ENCODE measurements at regions not wholly inside any gene's neighbourhood (a gene's known extent, or its start where the extent isn't known, plus 50 kb on each side); places are given as distances from the start of the nearest gene placed in this dataset.

DNA sequence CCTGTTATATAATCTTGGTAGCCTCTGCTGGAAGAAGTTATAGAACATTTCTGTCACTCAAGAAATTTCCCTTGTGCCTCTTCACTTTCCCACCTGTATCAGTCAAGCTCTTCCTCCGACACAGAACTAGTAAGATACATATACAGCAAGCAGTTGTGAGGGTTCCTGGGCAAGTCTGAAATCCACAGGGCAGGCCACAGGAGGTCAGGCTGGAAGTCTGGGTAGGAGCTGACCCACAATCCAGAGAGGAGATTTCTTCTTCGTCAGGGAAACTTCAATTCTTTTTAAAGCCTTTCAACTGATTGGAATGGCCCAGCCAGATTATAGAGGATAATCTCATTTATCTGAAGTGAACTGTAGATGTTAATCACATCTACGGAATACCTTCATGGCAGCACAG lies 96.4 kb upstream of the FMN2 start:
- peaks cover 26% of the 10 kb centered on the region for H3K27me3 Mint-ChIP-seq (ENCODE audit: low read depth)
- H3K9me3 Mint-ChIP-seq (ENCODE audit: insufficient read depth) = no peaks in the 10 kb centered on the region
- ATAC-seq (no peak), DNase-seq (no peak)
- no peak overlapping the region for H3K4me3 Mint-ChIP-seq
- no peak overlapping the region for H3K27ac Mint-ChIP-seq
- no peaks in the 10 kb centered on the region for H3K36me3 Mint-ChIP-seq (ENCODE audit: low read depth)
- peaks cover 2% of the 10 kb centered on the region for H3K4me1 Mint-ChIP-seq (ENCODE audit: low read depth)
- POLR2A ChIA-PET = no interaction called here
- CTCF ChIA-PET = interaction anchor here (1.9 kb wide), 1 partner anchor 10 kb away, joined by 4 read pairs; no protein-coding TSS in a partner anchor

DNA sequence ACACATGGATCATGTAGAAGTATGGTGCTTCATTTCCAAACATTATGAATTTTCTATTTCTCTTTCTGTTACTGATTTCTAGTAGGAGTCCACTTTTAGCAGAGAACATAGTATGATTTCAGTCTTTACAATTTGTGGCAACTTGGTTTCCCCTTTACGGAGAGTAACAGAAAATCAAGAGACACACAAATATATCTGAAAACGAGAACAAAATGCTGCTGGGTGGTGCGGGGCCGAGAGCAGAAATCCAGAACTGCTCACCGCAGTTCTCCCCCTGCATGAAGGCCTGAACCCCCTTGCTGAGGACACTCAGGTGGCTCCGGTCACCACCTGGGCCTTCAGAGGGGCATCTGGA lies 94.5 kb upstream of the FMN2 start:
- H3K4me3 Mint-ChIP-seq = no peak overlapping the region
- DNase-seq (no peak), ATAC-seq (no peak)
- no peak overlapping the region for H3K27ac Mint-ChIP-seq
- peaks cover 2% of the 10 kb centered on the region for H3K4me1 Mint-ChIP-seq (ENCODE audit: low read depth)
- ChIA-PET POLR2A (no interaction called here), CTCF (interaction anchor here (1.9 kb wide), 1 partner anchor 8 kb away, joined by 4 read pairs; no protein-coding TSS in a partner anchor)
- H3K36me3 Mint-ChIP-seq (ENCODE audit: low read depth) = no peaks in the 10 kb centered on the region
- no peaks in the 10 kb centered on the region for H3K9me3 Mint-ChIP-seq (ENCODE audit: insufficient read depth)
- peaks cover 26% of the 10 kb centered on the region for H3K27me3 Mint-ChIP-seq (ENCODE audit: low read depth)

DNA sequence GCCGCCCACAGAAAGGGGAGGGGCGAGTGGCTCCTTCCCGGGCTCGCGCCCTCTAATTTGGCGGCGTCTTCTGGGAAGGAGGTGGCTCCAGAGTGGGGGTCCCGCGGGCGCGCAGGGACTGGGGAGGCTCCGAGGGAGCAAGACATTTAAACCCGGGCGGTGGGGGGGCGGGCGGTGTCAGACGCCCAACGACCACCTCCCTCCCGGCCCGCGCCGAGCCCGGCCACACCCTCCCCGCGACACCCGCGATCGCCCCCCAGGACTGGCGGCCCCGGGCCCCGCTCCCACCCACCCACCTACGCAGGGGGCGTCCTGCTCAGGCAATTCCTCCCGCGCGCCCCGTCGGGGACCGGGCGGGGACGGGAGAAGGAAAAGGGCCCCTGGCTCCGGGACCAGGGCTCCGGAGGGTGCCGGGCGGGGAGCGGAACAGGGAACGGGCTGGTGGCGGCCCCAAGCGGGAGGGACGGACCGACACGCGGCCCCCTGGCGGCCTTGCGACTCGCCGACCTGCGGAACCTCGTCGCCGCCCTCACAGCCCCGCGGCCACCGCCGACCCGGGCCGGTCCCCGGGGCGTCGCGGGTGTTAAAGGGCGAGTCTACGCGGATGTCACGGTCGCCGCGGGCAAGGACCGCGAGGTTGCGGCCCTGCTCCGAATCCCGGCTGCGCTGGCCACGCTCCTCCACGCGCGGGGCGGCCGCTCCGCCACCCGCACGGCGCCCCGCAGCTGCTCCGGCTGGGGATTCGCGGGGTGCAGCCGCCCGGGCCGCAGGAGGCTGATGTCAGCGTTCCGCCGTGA lies 94.0 kb upstream of the FMN2 start:
- POLR2A ChIA-PET = no interaction called here
- peaks cover 24% of the 10 kb centered on the region for H3K27me3 Mint-ChIP-seq (ENCODE audit: low read depth)
- ATAC-seq = peak; percentile 47
- H3K4me3 Mint-ChIP-seq = no peak overlapping the region
- H3K9me3 Mint-ChIP-seq (ENCODE audit: insufficient read depth) = no peaks in the 10 kb centered on the region
- no peak overlapping the region for H3K27ac Mint-ChIP-seq
- peaks cover 2% of the 10 kb centered on the region for H3K4me1 Mint-ChIP-seq (ENCODE audit: low read depth)
- no peak for DNase-seq
- CTCF ChIA-PET = no interaction called here
- H3K36me3 Mint-ChIP-seq (ENCODE audit: low read depth) = no peaks in the 10 kb centered on the region

GRCh38 chr1:239998312-239998649 lies 93.4 kb upstream of the FMN2 start:
- Mint-ChIP-seq H3K36me3 (ENCODE audit: low read depth) (no peaks in the 10 kb centered on the region), H3K4me1 (ENCODE audit: low read depth) (peaks cover 2% of the 10 kb centered on the region), H3K27ac (no peak overlapping the region), H3K27me3 (ENCODE audit: low read depth) (peaks cover 24% of the 10 kb centered on the region), H3K4me3 (no peak overlapping the region), H3K9me3 (ENCODE audit: insufficient read depth) (no peaks in the 10 kb centered on the region)
- DNase-seq = no peak
- ATAC-seq = no peak
- POLR2A ChIA-PET = no interaction called here
- CTCF ChIA-PET = no interaction called here

DNA sequence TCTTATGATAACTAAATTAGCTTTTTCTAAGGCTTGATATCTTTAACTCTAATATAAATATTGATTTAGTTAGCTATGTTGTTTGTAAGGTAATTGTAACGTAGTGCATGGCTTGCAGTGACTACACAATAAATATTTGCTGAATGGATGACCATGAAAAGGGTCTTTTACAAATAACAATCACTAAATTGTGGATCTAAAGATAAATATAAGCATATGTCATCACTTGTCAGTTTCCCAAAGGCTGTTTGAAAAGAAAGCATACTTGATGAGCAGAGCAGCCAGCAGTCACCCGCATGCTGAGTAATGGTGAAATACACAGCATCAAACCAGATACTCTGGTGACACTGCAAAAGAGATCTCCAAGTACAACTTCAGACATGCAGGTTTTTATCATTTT lies 92.5 kb upstream of the FMN2 start:
- H3K4me1 Mint-ChIP-seq (ENCODE audit: low read depth) = peaks cover 2% of the 10 kb centered on the region
- CTCF ChIA-PET = no interaction called here
- H3K27me3 Mint-ChIP-seq (ENCODE audit: low read depth) = peaks cover 24% of the 10 kb centered on the region

GRCh38 chr1:240000634-240001033 lies 91.0 kb upstream of the FMN2 start:
- Mint-ChIP-seq H3K4me1 (ENCODE audit: low read depth) (peaks cover 2% of the 10 kb centered on the region), H3K9me3 (ENCODE audit: insufficient read depth) (no peaks in the 10 kb centered on the region), H3K4me3 (no peak overlapping the region), H3K27me3 (ENCODE audit: low read depth) (peaks cover 23% of the 10 kb centered on the region), H3K27ac (no peak overlapping the region), H3K36me3 (ENCODE audit: low read depth) (no peaks in the 10 kb centered on the region)
- no peak for DNase-seq
- ChIA-PET POLR2A (no interaction called here), CTCF (no interaction called here)
- ATAC-seq = no peak

More for the DNA sequence above, 92.5 kb upstream of the FMN2 start:
- no peak overlapping the region for H3K4me3 Mint-ChIP-seq
- no peak for DNase-seq
- POLR2A ChIA-PET = no interaction called here
- H3K9me3 Mint-ChIP-seq (ENCODE audit: insufficient read depth) = no peaks in the 10 kb centered on the region
- ATAC-seq = no peak
- H3K36me3 Mint-ChIP-seq (ENCODE audit: low read depth) = no peaks in the 10 kb centered on the region
- no peak overlapping the region for H3K27ac Mint-ChIP-seq

- ATAC-seq (no peak), DNase-seq (no peak)
- POLR2A ChIA-PET = no interaction called here
- H3K9me3 Mint-ChIP-seq (ENCODE audit: insufficient read depth) = no peaks in the 10 kb centered on the region
- CTCF ChIA-PET = no interaction called here
- H3K4me3 Mint-ChIP-seq = no peak overlapping the region
- H3K27me3 Mint-ChIP-seq (ENCODE audit: low read depth) = peaks cover 19% of the 10 kb centered on the region
- H3K36me3 Mint-ChIP-seq (ENCODE audit: low read depth) = no peaks in the 10 kb centered on the region
- no peak overlapping the region for H3K27ac Mint-ChIP-seq
- peaks cover 2% of the 10 kb centered on the region for H3K4me1 Mint-ChIP-seq (ENCODE audit: low read depth)
Observed at GRCh38 chr1:240001177-240001740, 90.4 kb upstream of the FMN2 start.

GRCh38 chr1:240004086-240004749 lies 87.5 kb upstream of the FMN2 start:
- Mint-ChIP-seq H3K27ac (no peak overlapping the region), H3K9me3 (ENCODE audit: insufficient read depth) (no peaks in the 10 kb centered on the region), H3K27me3 (ENCODE audit: low read depth) (peaks cover 2% of the 10 kb centered on the region), H3K4me1 (ENCODE audit: low read depth) (no peaks in the 10 kb centered on the region), H3K36me3 (ENCODE audit: low read depth) (no peaks in the 10 kb centered on the region), H3K4me3 (no peak overlapping the region)
- POLR2A ChIA-PET = no interaction called here
- DNase-seq = peak; percentile 32
- CTCF ChIA-PET = interaction anchor here (0.7 to 1.5 kb wide), 6 partner anchors 8 to 1070 kb away, joined by 3 to 8 read pairs (median 3); no protein-coding TSS in a partner anchor
- ATAC-seq = no peak

DNA sequence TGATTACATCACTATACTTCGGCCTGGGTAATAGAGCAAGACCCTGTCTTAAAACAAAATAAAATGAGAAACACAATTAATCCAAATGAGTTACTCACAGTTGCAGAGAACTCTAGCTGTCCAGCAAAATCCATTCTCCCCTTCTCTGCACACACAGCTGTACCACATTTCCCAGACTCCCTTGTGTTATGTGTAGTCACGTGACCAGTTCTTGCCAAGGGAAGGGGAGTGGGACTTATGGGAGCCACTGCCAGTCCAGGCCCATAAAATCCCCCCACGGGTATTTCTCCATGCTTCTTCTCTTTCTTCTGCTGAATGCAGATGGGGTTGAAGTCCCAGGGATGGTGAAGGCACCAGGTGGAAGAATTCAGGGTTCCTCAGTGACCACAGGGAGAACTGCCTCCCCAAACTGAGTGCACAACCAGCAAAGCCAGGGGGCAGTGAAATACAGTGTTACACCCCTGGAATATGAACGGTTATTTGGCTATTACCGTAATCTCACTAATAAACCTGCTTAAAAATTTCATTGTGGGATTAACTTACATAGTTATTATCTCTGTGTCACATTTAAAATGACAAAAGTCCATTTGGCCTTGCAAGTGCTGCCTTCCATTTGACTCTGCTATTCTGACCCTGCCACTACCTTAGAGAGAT lies 85.6 kb upstream of the FMN2 start:
- ATAC-seq = no peak
- DNase-seq = no peak
- ChIA-PET POLR2A (no interaction called here), CTCF (interaction anchor here (0.6 to 1.5 kb wide), 4 partner anchors 10 to 253 kb away, joined by 3 to 4 read pairs (median 4); no protein-coding TSS in a partner anchor)
- H3K9me3 Mint-ChIP-seq (ENCODE audit: insufficient read depth) = peaks cover 7% of the 10 kb centered on the region
- H3K36me3 Mint-ChIP-seq (ENCODE audit: low read depth) = no peaks in the 10 kb centered on the region
- no peak overlapping the region for H3K27ac Mint-ChIP-seq
- H3K4me3 Mint-ChIP-seq = no peak overlapping the region
- H3K27me3 Mint-ChIP-seq (ENCODE audit: low read depth) = no peaks in the 10 kb centered on the region
- no peaks in the 10 kb centered on the region for H3K4me1 Mint-ChIP-seq (ENCODE audit: low read depth)

- DNase-seq = no peak
- Mint-ChIP-seq H3K4me3 (no peak overlapping the region), H3K9me3 (ENCODE audit: insufficient read depth) (peaks cover 7% of the 10 kb centered on the region), H3K27ac (no peak overlapping the region), H3K36me3 (ENCODE audit: low read depth) (no peaks in the 10 kb centered on the region), H3K4me1 (ENCODE audit: low read depth) (no peaks in the 10 kb centered on the region), H3K27me3 (ENCODE audit: low read depth) (no peaks in the 10 kb centered on the region)
- POLR2A ChIA-PET = no interaction called here
- no peak for ATAC-seq
- CTCF ChIA-PET = no interaction called here
Observed at GRCh38 chr1:240008298-240008697, 83.4 kb upstream of the FMN2 start.

DNA sequence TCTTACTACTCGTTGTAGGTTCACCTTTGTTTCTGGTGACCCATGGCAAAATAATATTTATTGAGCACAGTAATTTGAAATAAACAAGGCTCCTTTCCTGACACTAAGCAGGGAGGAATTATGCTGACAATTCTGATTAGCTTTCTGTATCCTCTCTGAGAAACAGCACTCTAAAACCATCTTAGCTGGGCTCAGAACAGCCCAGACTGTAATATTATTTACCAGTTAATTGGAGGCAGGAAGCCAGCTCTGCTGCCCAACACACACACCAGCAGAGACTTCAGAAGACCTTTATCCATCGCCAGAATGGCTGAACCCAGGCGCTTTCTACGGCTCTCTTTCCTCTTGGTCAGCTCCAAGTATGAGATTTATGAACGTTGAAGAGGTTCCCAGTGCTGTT lies 77.6 kb upstream of the FMN2 start:
- Mint-ChIP-seq H3K9me3 (ENCODE audit: insufficient read depth) (peaks cover 16% of the 10 kb centered on the region), H3K36me3 (ENCODE audit: low read depth) (no peaks in the 10 kb centered on the region), H3K4me1 (ENCODE audit: low read depth) (no peaks in the 10 kb centered on the region), H3K27ac (no peak overlapping the region), H3K27me3 (ENCODE audit: low read depth) (no peaks in the 10 kb centered on the region), H3K4me3 (no peak overlapping the region)
- DNase-seq (no peak), ATAC-seq (no peak)
- CTCF ChIA-PET = interaction anchor here (0.7 kb wide), 1 partner anchor 9 kb away, joined by 3 read pairs; no protein-coding TSS in a partner anchor
- POLR2A ChIA-PET = no interaction called here

GRCh38 chr1:240018617-240019016 lies 73.1 kb upstream of the FMN2 start:
- Mint-ChIP-seq H3K36me3 (ENCODE audit: low read depth) (no peaks in the 10 kb centered on the region), H3K27me3 (ENCODE audit: low read depth) (no peaks in the 10 kb centered on the region), H3K4me1 (ENCODE audit: low read depth) (no peaks in the 10 kb centered on the region), H3K4me3 (no peak overlapping the region), H3K9me3 (ENCODE audit: insufficient read depth) (peaks cover 9% of the 10 kb centered on the region), H3K27ac (no peak overlapping the region)
- DNase-seq (no peak), ATAC-seq (no peak)
- CTCF ChIA-PET = no interaction called here
- POLR2A ChIA-PET = no interaction called here
